Adrenal gland (tissue), 5 donors: ENCODE measurements at regions not wholly inside any gene's neighbourhood (a gene's known extent, or its start where the extent isn't known, plus 50 kb on each side); places are given as distances from the start of the nearest gene placed in this dataset.

Experiments
- CTCF ChIP-seq, 6 experiments: fragments of 450-650 bp in 4 of 6; fragments of 200-600 bp in 2 of 6; sonication (generic) in 1 of 6; IDR thresholded peaks; 1 replicate in 5 of 6; 2 replicates in 1 of 6; pipeline versions ENCODE4 v1.5.1 to v1.8.0; 2016 to 2021; ENCODE audit warnings: antibody characterized with exemption in 6 of 6, mild to moderate bottlenecking in 2 of 6, moderate library complexity in 1 of 6
- POLR2A ChIP-seq, 2 donors: fragments of 450-650 bp; IDR thresholded peaks; one replicate each; pipeline ENCODE4 v1.6.1; 2017; ENCODE audit warnings: antibody characterized with exemption in 2 of 2, mild to moderate bottlenecking in 2 of 2, moderate library complexity in 1 of 2
- donor health status: DM: no; HTN: no; CAD: no.

GRCh38 chr7:67673861-67674260, 677.2 kb downstream of the TYW1 start:
- TF ChIP-seq CTCF (IDR thresholded peaks at IDR 0.05) (no peak), POLR2A (IDR thresholded peaks at IDR 0.05) (no peak)
